Endothelial cell of umbilical vein (primary cell): ENCODE measurements at regions not wholly inside any gene's neighbourhood (a gene's known extent, or its start where the extent isn't known, plus 50 kb on each side); places are given as distances from the start of the nearest gene placed in this dataset.

Experiments used
- BruUV-seq: library from RNA; stranded (reverse); fragments of 400-500 nt; replicated peaks from 2 replicates; lab custom pipeline; 2021; lab: Mats Ljungman, UMichigan
- CTCF ChIA-PET: fragments of 300-600, 350-600 bp; sonication (Branson Sonifier 250); formaldehyde crosslinking; loops from one replicate; lab custom pipeline; 2021; ENCODE audit warnings: antibody characterized with exemption, inconsistent platforms; lab: Charles Lee
- POLR2A ChIA-PET: fragments of 300-600, 350-600 bp; sonication (Branson Sonifier 250); formaldehyde crosslinking; loops from one replicate; lab custom pipeline; 2021; ENCODE audit warnings: antibody characterized with exemption, inconsistent platforms; lab: Charles Lee
- DNase-seq: peaks from one replicate; pipeline ENCODE4 v3.0.0-alpha.2; 2011; ENCODE audit warnings: low read depth, low spot score
- FAIRE-seq: peaks from 2 replicates; lab custom pipeline; 2011; peaks lifted over from hg19 to GRCh38; lab: Jason Lieb, UNC
- H2AFZ ChIP-seq: 2 replicates; pipeline ENCODE4 v1.6.0; 2012; ENCODE audit warnings: low read depth, low read length, control low read depth, inconsistent platforms
- H3K27ac ChIP-seq: 2 replicates; pipeline ENCODE4 v1.5.1; 2011; ENCODE audit warnings: low read depth, mild to moderate bottlenecking, control low read depth, low read length, moderate library complexity; ENCODE audit not compliant: insufficient read depth
- H3K27me3 ChIP-seq, 2 experiments: 2 replicates each; pipeline versions ENCODE4 v1.6.0 to v1.6.1; 2011; ENCODE audit warnings: low read length in 2 of 2, mixed read lengths in 1 of 2; ENCODE audit not compliant: control insufficient read depth in 2 of 2, insufficient read depth in 2 of 2
- H3K36me3 ChIP-seq, 2 experiments: 2 replicates in 1 of 2; 3 replicates in 1 of 2; pipeline ENCODE4 v1.5.1; 2011; ENCODE audit warnings: low read length in 2 of 2, mild to moderate bottlenecking in 1 of 2, moderate library complexity in 1 of 2; ENCODE audit not compliant: control insufficient read depth in 2 of 2, insufficient read depth in 2 of 2; ENCODE audit errors: extremely low read depth in 1 of 2
- H3K4me1 ChIP-seq: 3 replicates; pipeline ENCODE4 v1.5.1; 2011; ENCODE audit warnings: mild to moderate bottlenecking, low read length; ENCODE audit not compliant: control insufficient read depth, insufficient read depth; ENCODE audit errors: extremely low read depth
- H3K4me2 ChIP-seq: 2 replicates; pipeline ENCODE4 v1.6.1; 2011; ENCODE audit warnings: low read length, control low read depth, mixed read lengths; ENCODE audit not compliant: insufficient read depth
- H3K4me3 ChIP-seq, 3 experiments: fragments of 200-600 bp in 1 of 3; sonication (generic), shearing (Covaris generic) in 1 of 3; replicated peaks in 1 of 3; 2 replicates each; pipeline ENCODE4 v1.5.1; 2011 to 2016; ENCODE audit warnings: control low read depth in 3 of 3, low read length in 3 of 3, mild to moderate bottlenecking in 2 of 3, inconsistent platforms in 1 of 3, low read depth in 1 of 3, moderate library complexity in 1 of 3; ENCODE audit not compliant: insufficient read depth in 1 of 3
- H3K79me2 ChIP-seq: 2 replicates; pipeline ENCODE4 v1.6.0; 2012; ENCODE audit warnings: low read length, inconsistent platforms; ENCODE audit not compliant: control insufficient read depth, insufficient read depth
- H3K9ac ChIP-seq: replicated peaks from 2 replicates; pipeline ENCODE3; 2011; ENCODE audit warnings: low read length, control low read depth; ENCODE audit not compliant: insufficient read depth; ENCODE audit errors: extremely low read depth
- H3K9me1 ChIP-seq: replicated peaks from 3 replicates; pipeline ENCODE4 v1.6.0; 2011; ENCODE audit warnings: mild to moderate bottlenecking, low read length; ENCODE audit not compliant: control insufficient read depth, insufficient read depth; ENCODE audit errors: extremely low read depth
- H3K9me3 ChIP-seq: replicated peaks from 2 replicates; pipeline ENCODE4 v1.5.1; 2012; ENCODE audit warnings: low read length, inconsistent platforms; ENCODE audit not compliant: control insufficient read depth, insufficient read depth
- H4K20me1 ChIP-seq: replicated peaks from 2 replicates; pipeline ENCODE3; 2011; ENCODE audit warnings: mild to moderate bottlenecking, low read length; ENCODE audit not compliant: control insufficient read depth, insufficient read depth; ENCODE audit errors: extremely low read depth
- EZH2 ChIP-seq: IDR thresholded peaks from 2 replicates; pipeline ENCODE4 v1.6.1; 2012; ENCODE audit warnings: borderline replicate concordance, low read depth, mild to moderate bottlenecking, moderate library complexity, low read length, inconsistent platforms; ENCODE audit not compliant: severe bottlenecking
- FOS ChIP-seq: IDR thresholded peaks from 2 replicates; pipeline ENCODE4 v1.6.1; 2011; ENCODE audit warnings: mild to moderate bottlenecking, low read length, moderate library complexity, borderline replicate concordance; ENCODE audit not compliant: insufficient read depth
- GATA2 ChIP-seq: IDR thresholded peaks from 2 replicates; pipeline ENCODE4 v1.7.0; 2011; ENCODE audit warnings: low read depth, mild to moderate bottlenecking, moderate library complexity, mixed read lengths, low read length; ENCODE audit not compliant: insufficient read length, insufficient read depth
- JUN ChIP-seq: IDR thresholded peaks from 2 replicates; pipeline ENCODE4 v1.6.1; 2011; ENCODE audit warnings: borderline replicate concordance, low read depth; ENCODE audit not compliant: insufficient read length, insufficient read depth
- MYC ChIP-seq: IDR thresholded peaks from one replicate; pipeline ENCODE4 v1.6.1; 2011; ENCODE audit warnings: mild to moderate bottlenecking, low read depth, low read length
- POLR2A ChIP-seq: IDR thresholded peaks from 2 replicates; pipeline ENCODE4 v1.6.1; 2012; ENCODE audit warnings: low read depth, mild to moderate bottlenecking, control low read depth, low read length
- POLR2AphosphoS5 ChIP-seq: IDR thresholded peaks from 2 replicates; pipeline ENCODE4 v1.6.1; 2012; ENCODE audit warnings: low read depth, mild to moderate bottlenecking, control low read depth, low read length, moderate library complexity; ENCODE audit not compliant: insufficient read depth
- dilution Hi-C: fragments of 300-500 bp; cut with MboI; formaldehyde crosslinking; loops from one replicate; pipeline ENCODE4 v1.15.0; 2019; ENCODE audit warnings: low sequenced_read_pairs; ENCODE audit not compliant: extremely low pct_ligation_motif_present
- intact Hi-C: fragments of 100-400 bp; cut with micrococcal nuclease; formaldehyde crosslinking; loops from one replicate; pipeline ENCODE4 v1.10.0; 2022
- TF ChIP-seq, protein P1 (sequence below), 2 donors: IDR thresholded peaks; 1 replicate in 1 of 2; 2 replicates in 1 of 2; pipeline ENCODE4 v1.5.1; 2011; ENCODE audit warnings: low read length in 2 of 2, mild to moderate bottlenecking in 2 of 2, moderate library complexity in 2 of 2, control low read depth in 1 of 2, inconsistent platforms in 1 of 2, low read depth in 1 of 2; ENCODE audit not compliant: insufficient read depth in 1 of 2; ENCODE audit errors: extremely low read depth in 1 of 2
- TF ChIP-seq, protein P2 (sequence below): IDR thresholded peaks from 2 replicates; pipeline ENCODE4 v1.6.1; 2011; ENCODE audit not compliant: insufficient read depth, insufficient read length

DNA sequence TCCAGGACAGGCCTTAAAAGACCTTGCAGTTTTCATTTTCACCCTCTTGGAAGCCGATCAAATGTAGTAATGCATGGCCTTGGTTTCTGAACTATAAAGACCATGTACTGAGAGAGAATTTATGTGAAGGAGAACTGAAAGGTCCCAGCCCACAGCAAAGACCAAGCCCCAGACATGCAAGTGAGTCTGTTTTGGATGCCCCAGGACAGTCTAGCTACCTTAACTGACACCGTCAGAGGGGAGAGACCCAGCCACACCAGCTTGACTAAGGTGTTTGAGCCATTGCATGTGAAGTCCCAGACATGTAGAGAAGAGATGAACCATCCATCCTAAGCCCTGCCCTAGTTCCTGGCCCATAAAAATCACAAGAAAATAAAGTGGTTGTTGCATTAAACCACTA lies 316.8 kb upstream of the GATB start:
- Histone ChIP-seq H3K27me3 (peaks cover 2 to 6% of the 10 kb centered on the region in 2 experiments), H3K4me2 (no peak overlapping the region), H4K20me1 (no peaks in the 10 kb centered on the region), H3K9me3 (no peaks in the 10 kb centered on the region), H3K27ac (no peak overlapping the region), H3K4me3 (no peak overlapping the region), H3K9ac (no peak overlapping the region), H3K79me2 (no peaks in the 10 kb centered on the region), H3K4me1 (peaks cover 3% of the 10 kb centered on the region), H3K9me1 (no peaks in the 10 kb centered on the region), H2AFZ (no peak overlapping the region), H3K36me3 (no peaks in the 10 kb centered on the region)
- dilution Hi-C loops (no loop called here), intact Hi-C loops (no loop called here)
- TF ChIP-seq JUN (no peak), POLR2A (no peak), POLR2AphosphoS5 (no peak), EZH2 (no peak), FOS (no peak), GATA2 (no peak), MYC (no peak)
- TF ChIP-seq, protein P1, sequence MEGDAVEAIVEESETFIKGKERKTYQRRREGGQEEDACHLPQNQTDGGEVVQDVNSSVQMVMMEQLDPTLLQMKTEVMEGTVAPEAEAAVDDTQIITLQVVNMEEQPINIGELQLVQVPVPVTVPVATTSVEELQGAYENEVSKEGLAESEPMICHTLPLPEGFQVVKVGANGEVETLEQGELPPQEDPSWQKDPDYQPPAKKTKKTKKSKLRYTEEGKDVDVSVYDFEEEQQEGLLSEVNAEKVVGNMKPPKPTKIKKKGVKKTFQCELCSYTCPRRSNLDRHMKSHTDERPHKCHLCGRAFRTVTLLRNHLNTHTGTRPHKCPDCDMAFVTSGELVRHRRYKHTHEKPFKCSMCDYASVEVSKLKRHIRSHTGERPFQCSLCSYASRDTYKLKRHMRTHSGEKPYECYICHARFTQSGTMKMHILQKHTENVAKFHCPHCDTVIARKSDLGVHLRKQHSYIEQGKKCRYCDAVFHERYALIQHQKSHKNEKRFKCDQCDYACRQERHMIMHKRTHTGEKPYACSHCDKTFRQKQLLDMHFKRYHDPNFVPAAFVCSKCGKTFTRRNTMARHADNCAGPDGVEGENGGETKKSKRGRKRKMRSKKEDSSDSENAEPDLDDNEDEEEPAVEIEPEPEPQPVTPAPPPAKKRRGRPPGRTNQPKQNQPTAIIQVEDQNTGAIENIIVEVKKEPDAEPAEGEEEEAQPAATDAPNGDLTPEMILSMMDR (IDR thresholded peaks at IDR 0.05; ENCODE audit: extremely low read depth in 1 of 2, insufficient read depth in 1 of 2, low read depth in 1 of 2, low read length in 2 of 2), result no peak
- TF ChIP-seq, protein P2, sequence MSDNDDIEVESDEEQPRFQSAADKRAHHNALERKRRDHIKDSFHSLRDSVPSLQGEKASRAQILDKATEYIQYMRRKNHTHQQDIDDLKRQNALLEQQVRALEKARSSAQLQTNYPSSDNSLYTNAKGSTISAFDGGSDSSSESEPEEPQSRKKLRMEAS, result no peak
- ChIA-PET POLR2A (no interaction called here), CTCF (no interaction called here)
- BruUV-seq, result no TSS peak
- FAIRE-seq (no peak), DNase-seq (no peak)
